HG03196 (cell line): ENCODE measurements at regions not wholly inside any gene's neighbourhood (a gene's known extent, or its start where the extent isn't known, plus 50 kb on each side); places are given as distances from the start of the nearest gene placed in this dataset.

Source experiments
- ATAC-seq: cut with Tn5 transposase; IDR thresholded peaks from one replicate; pipeline ENCODE4 v1.9.1; 2021; ENCODE audit not compliant: unreplicated experiment

DNA sequence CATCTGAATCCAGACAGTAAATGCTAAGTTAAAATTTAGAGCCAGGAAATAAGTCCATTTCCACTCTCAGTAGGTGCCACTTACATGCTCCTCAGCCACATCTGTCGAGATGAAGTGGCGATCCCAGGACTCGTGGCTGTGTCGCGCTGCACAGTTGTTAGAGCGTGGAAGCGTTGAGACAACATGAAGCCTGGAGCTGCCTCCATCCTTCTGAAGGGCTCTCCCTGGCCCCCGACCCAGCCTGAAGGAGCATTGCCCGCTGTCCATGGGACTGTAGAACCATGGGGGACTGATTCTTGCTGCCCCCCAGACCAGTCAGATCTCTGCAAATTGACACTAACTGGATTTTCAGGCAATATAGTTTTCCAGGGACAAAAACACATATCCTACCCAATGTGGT is 58.9 kb downstream of the IRX1 start:
- no peak for ATAC-seq

DNA sequence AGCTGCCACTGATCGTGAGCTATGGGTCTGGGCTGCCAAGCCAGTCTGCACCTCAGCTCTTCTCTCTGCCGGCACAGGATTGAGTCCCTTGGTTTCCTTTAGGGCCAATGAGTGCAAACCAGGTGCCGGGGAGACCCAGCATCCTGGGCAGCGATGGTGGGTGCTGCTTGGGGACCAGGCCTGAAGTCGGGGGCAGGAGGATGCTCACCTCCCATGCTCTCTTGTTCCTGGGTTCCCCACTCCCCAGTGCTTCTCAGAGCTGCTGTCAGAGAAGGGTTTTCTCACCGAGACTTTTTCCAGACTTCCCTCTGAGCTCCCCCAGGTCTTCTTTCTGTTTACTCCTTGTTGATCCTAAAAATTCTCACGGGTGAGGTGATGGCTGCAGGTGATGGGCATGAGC is 61.2 kb downstream of the IRX1 start:
- ATAC-seq = no peak

DNA sequence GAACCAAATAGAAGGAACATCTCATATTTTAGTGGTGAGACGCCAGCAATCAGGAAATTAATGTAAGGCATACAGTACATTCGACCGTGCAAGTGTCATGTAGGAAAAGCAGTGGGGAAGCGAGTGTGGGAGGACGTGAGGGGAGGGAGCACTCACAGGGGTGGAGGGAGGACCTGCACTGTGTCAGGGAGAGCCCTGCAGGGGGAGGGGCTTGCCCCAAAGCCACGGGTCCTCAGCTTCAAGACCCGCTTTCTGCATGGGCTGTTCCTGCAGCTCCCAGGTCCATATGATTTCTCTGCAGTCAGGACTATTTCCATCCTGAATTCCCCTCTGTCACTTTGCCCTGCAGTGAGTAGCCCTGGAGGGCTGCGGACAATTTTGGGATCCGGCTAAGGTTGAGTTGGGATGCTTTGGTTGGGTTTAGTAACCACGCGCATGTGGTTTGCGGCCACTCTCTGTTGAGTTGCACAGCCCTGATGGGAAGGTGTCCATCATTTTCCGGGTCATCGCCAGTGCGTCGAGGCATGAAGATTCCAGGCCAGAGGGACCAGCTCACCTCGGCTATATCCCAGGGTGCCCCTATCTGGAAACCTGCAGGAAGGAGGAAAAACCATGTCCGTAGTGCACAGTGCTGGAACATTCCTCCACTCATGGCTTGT is 61.9 kb downstream of the IRX1 start:
- no peak for ATAC-seq

DNA sequence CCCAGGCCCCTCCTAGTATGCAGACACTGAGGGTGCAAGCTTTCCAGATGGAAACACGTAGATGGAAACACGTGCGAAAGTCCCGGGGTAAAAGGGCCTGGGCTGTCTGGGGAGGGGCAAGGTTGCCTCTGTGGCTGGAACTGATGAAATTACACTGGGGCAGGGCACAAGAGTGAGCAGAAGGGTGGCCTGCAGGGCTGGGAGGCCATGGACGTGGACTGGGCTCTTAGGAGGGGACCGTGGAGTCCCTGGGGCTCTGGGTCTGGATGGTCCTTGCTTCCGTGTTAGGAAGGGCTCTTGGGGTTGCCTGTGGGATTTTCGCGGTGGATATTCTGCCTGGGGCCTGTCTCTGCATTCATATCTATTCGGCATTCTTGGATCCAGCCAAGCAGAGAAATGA is 63.3 kb downstream of the IRX1 start:
- ATAC-seq = no peak

DNA sequence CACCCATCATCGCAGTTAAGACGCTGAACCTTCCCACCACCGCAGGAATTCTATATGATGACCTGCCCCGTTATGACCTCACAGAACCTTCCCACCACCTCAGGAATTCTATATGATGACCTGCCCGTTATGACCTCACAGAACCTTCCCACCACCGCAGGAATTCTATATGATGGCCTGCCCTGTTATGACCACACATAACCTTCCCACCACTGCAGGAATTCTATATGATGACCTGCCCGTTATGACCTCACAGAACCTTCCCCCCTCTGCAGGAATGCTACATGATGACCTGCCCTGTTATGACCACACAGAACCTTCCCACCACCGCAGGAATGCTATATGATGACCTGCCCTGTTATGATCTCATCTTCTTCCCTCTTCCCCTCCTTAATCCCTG is 64.3 kb downstream of the IRX1 start:
- ATAC-seq = no peak

DNA sequence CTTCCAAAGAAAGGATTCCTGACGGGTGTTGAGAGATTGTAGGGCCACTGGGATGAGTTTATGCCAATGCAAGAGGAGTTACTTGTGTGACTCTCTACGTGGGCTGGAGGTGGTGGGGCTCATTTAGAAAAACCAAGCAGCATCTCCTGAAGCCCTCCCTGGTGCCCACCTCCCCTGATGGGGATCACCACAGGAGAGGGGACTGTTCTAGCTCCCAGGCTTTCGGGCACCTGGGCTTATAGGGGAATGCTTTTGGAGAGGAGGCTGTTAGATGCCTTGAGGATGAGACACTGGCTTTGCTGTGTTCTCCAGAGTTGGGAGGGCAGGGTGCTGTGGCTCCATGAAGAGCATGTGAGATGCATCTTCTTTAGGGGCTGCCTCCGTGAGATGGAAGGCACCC is 65.0 kb downstream of the IRX1 start:
- ATAC-seq = no peak

DNA sequence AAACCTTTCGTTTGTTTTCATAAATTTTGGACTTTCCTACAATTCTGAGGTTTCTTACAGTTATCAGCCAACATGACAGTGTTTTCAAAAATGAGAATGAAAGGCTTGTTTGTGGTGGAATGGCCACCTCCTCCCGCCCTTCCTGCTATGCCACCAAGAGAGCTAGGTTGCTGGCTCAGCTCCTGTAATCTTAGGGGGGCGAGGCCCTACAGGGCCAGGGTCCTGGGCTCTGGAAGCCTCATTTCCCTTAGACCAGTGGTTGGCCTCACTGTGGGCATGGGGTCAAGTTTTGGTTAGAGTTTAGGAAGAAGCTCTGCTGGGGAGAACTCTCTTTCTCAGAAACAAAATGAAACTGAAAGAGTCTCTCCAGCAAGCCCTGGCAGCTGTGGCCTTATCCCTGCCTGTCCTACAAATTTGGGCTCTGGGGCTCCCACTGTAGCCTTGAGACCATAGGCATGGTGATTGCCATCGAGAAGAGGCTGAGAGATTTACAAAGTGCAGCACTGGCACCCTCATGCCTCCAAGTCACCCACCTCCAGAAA is 66.2 kb downstream of the IRX1 start:
- no peak for ATAC-seq

DNA sequence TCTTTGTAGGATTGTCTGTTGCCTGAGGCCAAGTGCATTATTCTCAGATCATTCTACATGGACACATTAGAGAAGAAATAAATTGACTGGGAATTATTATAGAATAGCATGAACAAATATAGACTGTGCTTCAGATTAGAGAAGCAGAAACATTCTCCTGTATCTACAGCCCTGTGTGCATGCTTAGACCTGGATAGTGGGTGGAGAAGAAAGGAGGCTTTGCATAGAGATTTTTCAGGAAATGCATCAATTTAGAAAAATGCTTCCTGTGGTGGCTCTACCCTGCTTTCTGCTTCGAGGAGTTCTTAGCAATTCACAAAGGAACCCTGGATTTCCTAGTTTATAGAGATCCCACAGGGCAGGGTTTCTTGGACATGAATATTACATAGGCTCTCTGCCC is 66.7 kb downstream of the IRX1 start:
- no peak for ATAC-seq

DNA sequence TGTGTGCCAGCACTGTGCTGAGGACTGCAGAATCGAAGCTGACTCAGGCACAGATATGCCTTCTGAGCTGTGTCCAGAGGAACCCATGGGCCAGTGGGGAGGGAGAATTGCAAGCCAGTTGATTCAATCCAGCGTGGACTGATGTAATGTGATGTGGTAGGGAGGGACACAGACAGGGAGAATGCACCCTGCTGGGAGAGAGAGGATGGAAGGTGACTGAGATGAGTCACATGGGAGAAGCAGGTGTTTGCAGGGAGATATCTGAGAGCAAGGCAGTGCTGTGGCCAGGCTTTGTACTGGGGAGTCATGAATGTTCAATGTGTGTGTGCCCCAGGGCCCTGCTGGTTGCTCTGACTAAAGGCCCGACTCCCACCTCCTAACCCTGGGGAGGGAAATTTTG is 75.7 kb downstream of the IRX1 start:
- ATAC-seq = no peak

DNA sequence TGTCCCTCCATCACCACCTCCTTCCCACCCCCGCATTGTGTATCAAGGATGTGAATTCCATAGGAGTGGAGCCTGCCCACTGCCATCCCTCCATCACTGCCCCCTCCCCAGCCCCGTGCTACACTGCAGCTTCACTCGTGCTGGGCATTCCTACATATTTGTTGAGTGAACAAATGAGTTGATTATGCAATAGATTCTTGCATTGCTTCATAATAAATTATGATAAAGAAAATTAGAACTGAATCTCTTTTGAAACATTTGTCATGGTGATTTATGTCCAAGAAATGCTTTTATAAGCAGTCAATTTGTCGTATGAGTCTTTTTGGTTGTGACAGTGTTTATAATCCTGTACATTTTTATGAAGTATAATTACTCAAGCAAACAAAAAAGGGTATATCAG is 83.2 kb downstream of the IRX1 start:
- ATAC-seq = no peak

DNA sequence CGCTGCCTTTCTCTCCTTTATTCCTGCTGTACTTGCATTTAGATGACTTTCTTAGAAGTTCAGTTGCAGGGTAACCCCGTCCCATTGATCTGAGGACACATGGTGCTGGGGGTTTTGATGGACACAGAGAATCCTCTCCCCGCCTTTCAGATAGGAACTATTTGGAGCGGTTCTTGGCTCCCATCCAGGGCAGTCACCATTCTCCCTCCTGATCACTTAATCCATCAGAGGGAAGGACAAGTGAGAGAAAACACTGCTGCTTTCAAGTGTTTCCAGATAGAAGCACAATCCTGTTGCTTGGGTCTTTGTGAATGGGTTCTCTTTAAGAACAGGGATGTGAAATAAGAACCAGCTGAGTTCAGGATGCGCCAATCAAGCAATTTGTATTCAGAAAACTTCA is 85.2 kb downstream of the IRX1 start:
- no peak for ATAC-seq

DNA sequence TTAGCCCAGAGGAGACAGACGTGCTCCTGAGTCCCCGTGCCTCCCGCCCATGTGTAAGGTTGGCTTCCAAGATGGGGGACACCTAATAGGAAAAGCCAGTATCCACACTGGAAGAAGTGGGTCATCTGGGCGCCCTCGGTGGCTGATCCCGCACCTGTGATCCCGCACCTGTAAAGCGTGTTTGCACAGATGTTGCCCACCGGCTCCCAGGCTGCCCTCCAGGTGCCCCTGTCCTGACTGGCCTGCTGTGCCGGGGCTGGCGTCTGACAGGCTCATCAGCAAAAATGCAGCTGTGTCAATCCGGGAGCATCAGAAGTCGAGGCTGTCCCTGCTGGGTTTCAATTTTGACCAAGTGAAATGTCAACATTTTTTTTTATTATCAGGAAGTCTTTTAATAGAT is 88.5 kb downstream of the IRX1 start:
- no peak for ATAC-seq

DNA sequence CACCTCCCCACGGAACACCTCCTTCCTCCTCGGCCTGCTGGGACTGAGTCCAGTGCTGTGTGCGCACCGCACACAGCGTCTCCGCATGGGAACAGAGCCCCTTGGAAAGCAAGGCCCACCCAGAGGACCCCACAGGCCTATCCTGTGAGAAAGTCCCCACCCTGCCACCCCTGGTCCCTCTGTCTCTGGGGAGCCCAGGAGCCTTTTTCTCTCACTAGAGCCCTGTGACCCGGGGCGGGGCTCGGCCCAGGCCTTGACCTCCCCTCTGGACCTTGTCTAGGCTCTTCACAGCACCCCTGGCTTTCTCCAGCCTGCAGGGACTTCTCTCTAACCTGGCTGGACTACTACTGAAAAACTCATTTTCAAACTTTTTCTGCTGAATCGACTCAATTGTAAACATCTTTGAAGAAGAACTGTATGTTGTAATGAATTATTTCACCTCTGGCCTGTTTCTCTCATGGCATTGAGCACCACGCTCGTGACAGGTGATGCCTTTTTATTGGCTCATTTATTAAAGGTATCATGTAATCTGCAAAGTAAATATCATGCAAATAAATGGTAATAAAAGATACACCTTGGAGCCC is 89.2 kb downstream of the IRX1 start:
- no peak for ATAC-seq

DNA sequence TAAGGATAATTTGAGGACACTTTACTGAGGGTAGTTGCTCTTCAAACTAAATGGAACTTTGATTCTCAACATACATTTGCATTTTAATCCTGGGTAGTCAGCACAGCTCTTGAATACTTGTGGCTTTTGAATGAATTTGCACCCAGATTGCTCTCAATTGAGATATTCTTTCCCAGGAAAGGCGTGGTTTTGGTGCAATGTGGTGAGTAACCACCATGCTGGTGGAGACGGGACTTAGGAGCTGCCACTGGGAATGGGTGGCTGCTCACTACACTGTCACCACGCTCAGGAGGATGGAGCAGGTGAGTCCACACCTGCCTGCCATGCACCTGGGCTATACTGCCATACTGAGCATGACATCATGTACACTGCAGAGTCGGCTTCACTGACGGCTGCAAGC is 99.2 kb downstream of the IRX1 start:
- ATAC-seq = no peak

DNA sequence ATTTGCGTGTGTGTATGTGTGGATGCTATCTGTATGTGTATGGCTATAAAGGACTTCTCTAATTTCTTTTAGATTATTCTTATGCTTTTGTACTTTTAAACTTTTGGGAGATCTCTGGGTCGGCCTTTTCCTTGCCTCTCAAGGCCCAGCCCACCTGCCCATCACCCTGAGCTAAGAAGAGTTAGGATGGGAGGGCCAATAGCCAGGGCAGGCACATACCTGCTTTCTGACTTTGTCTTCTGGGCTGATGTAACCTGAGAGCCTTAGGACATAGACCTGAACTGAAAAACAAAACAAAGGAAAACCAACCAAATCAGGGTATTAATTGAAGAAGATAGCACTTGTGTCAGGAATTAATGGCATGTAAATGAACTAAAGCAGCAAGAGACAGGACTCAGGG is 100.2 kb downstream of the IRX1 start:
- no peak for ATAC-seq

DNA sequence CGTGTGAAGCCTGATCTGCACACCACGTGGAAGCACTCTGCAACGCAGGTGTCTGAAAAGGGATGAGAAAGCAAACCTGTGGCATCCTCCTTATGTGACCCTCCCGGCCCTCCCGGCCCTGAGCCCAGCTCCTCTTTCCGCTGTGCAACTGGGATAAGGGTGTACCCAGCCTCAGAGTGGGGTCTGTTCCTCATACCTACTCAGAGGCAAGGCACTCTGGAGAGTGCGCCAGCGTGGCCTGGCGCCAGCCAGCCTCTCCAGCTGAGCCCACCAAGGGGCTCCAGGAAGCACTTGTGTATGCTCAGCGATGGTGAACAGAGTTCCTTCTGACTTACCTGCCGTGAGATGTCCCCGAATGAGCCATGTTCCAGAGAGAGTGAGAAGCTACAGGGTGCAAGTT is 102.8 kb downstream of the IRX1 start:
- ATAC-seq = no peak

DNA sequence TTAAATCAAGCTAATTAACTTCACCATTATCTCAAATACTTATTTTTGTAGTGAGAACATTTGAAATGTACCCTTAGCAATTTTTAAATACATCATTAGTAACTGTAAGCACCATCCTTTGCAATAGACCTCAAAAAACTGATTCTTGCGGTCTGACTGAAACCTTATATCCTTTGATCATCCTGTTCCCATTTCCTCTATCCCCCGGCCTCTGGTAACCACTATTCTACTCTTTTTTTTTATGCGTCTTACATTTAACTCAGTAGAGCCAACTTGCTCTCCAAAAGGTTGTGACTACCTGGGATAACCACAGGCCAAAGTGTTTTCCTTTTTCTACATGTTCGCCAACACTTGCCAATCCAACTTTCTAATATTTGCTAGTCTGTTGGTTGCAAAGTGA is 106.1 kb downstream of the IRX1 start:
- no peak for ATAC-seq

DNA sequence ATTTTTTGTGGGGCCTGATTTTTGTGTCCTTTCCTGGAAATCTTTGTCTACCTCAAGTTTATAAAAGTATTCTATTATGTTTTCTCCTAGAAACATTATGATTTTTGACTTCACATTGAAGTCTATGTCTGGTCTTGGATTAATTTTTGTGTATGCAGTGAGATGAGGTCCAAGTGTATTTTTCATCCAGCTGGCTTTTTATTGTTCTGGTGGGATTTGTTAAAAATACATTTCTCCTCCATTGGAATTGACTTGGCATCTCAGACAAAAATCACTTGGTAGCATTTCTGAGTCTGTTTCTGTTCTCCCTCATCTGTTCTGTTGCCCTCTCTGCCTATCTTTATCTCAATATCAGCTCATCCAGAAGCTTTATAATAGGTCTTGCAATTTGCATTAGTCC is 109.0 kb downstream of the IRX1 start:
- no peak for ATAC-seq

DNA sequence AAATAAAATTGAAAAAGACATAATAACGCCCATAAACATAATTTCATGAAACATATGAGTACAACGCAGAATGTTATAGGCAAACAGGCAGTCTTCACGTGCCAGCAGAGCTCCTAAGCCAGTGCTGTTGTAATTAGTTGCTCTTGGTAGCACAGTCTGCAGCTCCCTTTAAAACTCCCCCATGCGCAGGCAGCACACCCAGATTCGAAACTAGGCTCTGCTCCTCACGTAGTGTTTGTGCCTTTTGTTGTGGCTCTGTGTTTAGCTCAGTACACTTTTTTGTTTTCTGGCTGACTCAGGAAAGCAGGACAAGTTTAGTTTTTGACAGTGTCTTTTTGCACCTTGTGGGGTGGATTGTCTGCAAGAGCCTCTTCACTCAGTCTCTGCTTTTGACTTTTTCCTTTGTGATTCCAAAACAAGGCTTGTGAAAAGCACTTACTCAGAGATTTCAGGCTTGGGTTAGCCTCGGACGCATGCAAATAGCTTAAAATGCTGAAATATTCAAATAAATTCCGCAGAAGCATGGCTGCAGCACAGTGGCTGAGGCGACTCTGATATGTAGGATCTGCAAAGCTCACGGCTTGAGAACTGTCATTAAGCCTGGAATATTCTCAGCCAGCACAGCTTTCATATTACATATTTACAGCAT is 113.6 kb downstream of the IRX1 start:
- ATAC-seq = no peak

DNA sequence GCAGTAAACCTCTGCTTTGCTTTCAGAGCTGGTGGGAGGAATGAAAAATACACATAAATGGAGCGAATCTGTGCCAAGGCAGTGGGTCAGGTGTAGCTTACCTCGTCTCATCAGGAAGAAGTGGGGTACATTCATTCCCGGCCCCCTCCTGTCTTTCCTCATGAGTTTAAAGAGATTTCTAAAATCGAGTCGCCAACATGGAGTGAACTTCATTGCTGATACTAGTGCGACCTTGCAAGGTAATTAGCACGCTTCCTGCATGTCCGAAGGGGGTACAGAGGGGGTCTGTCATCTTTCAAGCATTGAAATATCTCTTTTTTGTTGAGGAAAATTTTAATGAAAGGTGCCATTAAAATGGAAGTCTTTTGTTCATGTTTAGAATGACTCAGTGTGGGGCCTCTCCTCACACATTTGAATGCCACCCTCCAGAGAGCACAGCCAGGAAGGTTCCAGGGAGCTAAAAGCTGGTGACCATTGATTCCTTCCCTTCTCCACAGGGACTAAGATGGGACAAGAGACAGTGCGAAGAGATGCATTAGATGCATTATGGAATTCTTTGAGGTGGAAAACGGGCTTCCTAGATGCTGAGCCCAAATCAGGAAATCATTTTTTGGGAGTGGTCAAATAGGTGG is 114.2 kb downstream of the IRX1 start:
- no peak for ATAC-seq

DNA sequence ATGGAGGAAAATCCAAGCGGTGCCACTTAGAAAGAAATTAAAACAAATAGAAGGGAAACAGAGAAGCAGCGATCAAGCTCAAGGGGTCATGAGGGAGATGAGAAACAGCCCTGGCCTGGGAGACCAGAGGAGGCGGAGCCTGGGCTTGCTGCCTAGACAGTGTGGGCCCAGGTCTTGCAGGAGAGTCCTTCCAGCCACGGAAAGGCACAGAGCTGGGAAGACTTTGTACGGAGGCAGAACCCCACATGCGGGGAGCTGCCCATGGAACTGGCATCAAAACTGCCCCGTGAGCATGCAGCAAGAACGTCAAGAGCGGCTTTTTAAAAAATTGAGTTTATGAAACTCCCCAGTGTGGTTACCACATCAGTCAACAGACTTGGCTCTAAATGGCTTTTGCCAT is 119.4 kb downstream of the IRX1 start:
- ATAC-seq = no peak

DNA sequence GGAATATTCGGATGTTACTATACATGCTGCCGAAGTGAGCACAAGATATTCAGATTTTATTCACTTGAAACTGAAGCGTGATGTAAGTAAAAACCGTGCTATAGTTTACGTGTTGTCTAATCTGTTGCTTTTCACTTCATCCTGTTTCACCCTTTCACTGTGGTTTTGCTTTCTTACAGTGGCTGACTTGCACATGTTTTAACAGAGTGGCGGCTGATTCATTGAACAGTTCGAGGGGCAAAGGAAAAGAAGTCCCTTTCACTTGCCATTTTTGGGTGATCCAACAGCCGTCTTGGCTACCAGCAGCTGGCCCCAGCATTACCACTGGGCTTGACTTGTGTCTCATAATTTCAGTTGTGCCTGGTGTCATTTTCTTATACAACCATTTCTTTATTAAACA is 134.0 kb downstream of the IRX1 start:
- ATAC-seq = no peak
